ENCODE measurements at regions not wholly inside any gene's neighbourhood (a gene's known extent, or its start where the extent isn't known, plus 50 kb on each side); places are given as distances from the start of the nearest gene placed in this dataset.

DNA sequence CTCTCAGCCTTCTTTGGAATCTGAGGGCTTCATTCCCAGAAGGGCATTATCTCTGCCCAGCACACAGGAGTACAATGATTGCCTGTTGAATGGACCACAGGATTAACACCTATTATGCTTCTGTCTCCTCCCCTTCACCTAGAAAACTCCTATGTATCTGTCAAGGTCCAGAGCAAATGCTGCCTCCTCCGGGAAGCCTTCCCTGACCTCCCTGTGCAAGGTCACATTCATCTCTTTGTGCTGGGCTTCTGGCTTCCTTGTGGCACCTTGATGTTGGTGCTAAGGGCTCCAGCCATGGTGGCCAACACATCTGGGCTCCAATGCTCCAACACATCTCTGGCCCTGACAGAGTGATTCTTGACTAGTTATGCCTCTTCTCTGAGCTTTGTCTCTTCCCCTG, 49.9 kb upstream of the ATP2B2 start:
- no peak for DNase-seq (ENCODE audit: low spot score)

GRCh38 chr3:10556312-10556711, 50.9 kb upstream of the ATP2B2 start:
- DNase-seq (ENCODE audit: low spot score): no peak

GRCh38 chr3:10557250-10557649, 51.9 kb upstream of the ATP2B2 start:
- peak; percentile 12 for DNase-seq (ENCODE audit: low spot score)

DNA sequence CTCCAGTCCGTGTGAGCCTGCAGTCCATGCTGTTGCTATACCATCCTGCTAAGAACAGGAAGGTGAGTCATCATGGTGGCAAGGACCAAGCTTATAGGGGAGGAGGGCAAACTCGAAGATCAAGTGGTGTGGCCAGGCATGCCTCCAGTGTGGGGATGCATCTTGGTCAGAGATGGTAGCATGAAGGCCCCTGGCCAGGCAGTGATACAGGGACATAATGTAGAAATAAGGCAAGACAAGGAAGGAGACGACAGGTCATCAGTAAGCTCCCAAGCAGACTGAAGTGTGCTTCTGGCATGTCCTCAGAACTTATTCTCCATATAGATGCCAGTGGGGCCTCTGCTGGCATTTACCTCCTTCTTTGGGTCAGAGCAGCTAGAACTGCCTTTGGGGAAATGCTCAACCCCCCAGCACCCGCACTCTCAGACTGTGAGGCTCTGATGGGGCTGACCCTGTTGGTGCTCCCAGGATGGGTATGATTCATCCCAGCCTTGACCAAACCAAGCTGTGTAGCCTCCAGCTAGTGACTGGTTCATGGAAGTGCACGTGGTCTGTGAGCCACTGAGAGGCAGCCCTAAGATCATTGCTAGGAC, 52.5 kb upstream of the ATP2B2 start:
- peak; percentile 31 for DNase-seq (ENCODE audit: low spot score)

- no peak for DNase-seq (ENCODE audit: low spot score)
Observed at GRCh38 chr3:10558736-10559135, 53.4 kb upstream of the ATP2B2 start.

GRCh38 chr3:10560060-10560861, 54.9 kb upstream of the ATP2B2 start:
- DNase-seq (ENCODE audit: low spot score): peak; percentile 20

DNA sequence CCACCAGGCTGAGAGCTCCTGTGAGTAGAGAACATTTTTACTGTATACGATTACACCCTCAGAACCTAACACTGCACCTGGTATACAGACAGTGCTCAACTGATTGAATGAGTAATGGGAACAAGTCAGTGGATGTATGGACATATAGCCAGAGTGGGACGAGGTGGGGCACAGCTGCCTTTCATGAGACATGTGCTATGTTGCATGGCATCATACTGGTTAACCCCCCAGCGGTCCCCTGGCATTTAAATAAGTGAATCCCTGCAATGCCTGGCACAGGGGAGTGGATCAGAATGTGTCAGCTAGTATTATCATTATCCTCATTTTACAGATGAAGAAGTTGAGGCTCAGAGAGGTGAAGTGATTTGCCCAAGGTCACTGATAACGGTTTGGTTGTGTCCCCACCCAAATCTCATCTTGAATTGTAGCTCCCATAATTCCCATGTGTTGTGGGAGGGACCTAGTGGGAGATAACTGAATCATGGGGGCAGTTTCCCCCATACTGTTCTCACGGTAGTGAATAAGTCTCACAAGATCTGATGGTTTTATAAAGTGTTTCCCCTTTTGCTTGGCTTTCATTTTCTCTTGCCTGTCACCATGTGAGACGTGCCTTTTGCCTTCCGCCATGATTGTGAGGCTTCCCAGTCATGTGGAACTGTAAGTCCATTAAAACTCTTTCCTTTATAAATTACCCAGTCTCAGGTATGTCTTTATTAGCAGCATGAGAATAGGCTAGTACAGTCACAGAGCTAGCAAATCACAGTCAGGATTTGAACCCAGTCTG, 56.0 kb upstream of the ATP2B2 start:
- peak; percentile 5 for DNase-seq (ENCODE audit: low spot score)

DNA sequence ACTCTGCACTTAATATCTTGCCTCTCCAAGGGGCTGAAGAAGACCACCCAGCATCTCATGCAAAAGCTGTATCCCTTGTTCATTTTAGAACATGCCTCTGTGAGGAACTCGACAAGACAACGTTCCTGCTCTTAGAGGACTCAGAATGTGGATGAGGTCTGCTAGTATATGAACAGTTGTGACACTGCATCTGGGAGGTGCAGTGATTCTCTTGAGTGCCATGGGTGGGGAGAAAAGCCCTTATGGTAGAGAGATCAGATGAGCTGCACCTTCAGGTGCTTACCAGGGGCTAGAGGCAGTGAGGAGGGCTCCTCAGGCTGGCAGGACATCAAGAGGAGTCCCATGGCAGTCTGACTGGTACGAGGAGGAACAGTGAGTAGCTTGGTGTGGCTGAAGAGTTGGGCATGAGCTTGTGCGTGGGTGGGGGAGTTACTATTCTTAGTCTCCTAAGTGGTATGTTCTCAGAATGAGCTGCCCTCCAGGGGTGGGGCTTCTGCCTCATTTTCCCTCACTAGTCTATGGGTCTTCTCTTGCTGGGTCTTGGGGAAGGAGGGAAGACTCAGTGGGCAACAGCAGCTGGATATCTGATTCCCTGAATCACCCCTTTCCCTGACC, 56.7 kb upstream of the ATP2B2 start:
- peak; percentile 15 for DNase-seq (ENCODE audit: low spot score)

GRCh38 chr3:10563396-10563795, 58.0 kb upstream of the ATP2B2 start:
- peak; percentile 15 for DNase-seq (ENCODE audit: low spot score)

DNA sequence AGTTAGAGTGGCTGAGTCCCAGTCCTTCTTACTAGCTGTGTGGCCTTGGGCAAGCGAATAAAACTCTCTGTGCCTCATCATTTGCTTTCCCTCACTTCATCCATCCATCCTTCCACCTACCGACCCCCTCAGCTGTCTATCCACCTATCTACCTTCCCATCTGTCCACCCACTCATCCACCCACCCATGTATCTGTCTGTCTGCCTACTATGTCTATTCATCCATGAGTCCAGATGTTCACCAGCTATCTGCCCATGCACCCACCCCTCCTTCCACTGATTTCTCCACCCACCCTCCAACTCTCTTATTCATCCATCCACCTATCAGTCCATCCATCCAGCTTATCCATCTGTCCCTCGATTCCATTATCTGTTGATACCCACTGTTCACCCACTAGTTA, 60.4 kb upstream of the ATP2B2 start:
- no peak for DNase-seq (ENCODE audit: low spot score)

GRCh38 chr3:10566451-10566850, 61.1 kb upstream of the ATP2B2 start:
- DNase-seq (ENCODE audit: low spot score): no peak

- no peak for DNase-seq (ENCODE audit: low spot score)
Observed at GRCh38 chr3:10568549-10568948, 63.2 kb upstream of the ATP2B2 start.

- DNase-seq (ENCODE audit: low spot score): no peak
Observed at GRCh38 chr3:10570196-10570946, 65.0 kb upstream of the ATP2B2 start.

DNA sequence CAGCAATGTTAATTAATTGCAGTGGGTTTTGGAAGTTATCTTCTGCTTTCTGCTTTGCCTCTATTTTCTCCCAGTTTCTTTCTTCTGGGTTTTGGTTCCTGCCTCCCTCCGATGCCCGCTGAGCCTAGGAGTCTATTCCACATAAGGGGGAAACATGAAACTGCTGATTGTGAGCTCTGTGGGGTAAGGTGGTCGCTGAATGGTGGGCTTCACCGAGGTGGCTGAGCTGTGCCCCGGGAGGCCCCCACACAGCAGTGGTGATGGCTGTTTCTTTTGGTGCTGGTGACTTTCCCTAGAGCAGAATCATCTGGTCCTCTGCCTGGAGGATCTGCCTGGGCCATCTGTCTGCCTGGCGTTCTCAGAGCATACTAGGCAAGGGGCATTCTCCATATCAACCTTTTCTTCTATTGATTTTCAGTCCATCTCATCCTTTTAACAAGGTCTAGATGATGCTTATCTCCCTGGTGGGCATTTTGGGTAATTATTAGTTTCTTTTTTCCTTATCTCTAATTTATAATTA, 68.8 kb upstream of the ATP2B2 start:
- DNase-seq (ENCODE audit: low spot score): no peak

DNA sequence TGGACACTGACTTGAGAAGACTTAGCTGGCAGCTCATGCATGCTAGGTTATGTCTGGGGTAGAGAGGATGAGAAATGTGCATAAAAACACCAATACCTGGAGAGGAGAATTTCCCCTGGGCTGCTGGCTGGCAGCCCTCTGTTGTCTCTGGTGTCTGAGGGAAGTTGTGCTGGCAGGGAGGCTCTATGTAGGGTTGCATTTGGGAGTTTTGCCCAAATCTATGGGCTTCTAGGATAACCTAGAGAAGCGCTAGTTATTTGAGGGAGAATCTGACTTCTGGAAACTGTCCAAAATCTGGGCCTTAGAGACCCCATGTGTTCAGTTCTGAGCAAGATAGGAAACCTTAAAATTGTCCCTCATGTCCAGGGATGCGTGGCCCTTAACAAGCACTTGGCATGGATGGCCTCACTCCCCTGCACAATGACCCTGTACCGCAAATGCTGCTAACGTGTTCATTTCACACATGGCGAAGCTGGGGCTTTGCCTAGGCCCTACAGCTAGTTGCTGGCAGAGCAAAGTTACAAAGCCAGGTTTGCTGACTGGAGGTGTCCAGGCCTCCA, 70.3 kb upstream of the ATP2B2 start:
- DNase-seq (ENCODE audit: low spot score): no peak

DNA sequence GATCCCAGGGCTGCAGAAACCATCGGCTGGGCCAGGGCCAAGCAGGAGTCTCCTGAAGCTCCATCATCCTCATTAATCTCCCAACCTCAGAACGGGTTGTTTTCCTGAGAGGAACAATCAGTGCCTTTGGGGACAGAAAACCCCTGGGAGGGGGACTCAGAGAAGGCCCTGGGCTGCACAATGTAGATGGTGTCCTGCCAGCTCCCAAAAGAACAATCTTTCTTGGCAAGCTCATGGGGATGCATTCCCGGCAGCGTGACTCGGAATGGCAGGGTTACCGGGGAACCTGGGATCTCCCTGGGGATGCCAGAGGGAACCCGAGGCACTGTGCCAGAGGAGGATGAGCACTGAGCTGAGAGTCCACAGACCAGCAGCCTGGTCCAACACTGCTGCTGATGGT, 72.1 kb upstream of the ATP2B2 start:
- no peak for DNase-seq (ENCODE audit: low spot score)

- DNase-seq (ENCODE audit: low spot score): no peak
Observed at GRCh38 chr3:10580426-10580825, 75.0 kb upstream of the ATP2B2 start.

DNA sequence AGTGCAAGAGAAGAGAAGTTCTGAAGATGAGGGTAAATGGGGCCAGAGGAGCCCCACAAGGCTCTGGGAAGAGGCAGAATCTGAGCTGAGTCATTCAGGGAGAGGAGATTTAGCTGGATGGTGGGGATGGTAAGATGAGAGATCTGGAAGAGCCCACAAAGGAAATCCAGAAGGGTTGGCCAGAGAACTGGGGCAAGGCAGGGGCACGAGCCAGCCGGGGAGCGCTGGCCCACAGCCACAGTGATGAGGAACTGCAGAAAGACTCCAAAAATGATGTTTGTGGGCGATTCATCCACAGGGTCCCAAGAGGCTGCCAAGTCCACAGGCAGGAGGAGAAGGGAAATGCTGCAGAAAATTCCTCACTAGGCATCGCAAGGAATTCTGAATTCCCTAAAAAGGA, 75.9 kb upstream of the ATP2B2 start:
- no peak for DNase-seq (ENCODE audit: low spot score)

GRCh38 chr3:10581716-10582115, 76.3 kb upstream of the ATP2B2 start:
- no peak for DNase-seq (ENCODE audit: low spot score)

- no peak for DNase-seq (ENCODE audit: low spot score)
Observed at GRCh38 chr3:10582733-10583132, 77.3 kb upstream of the ATP2B2 start.

Measured in left forelimb (tissue), 1 donor.